ENCODE measurements at regions not wholly inside any gene's neighbourhood (a gene's known extent, or its start where the extent isn't known, plus 50 kb on each side); places are given as distances from the start of the nearest gene placed in this dataset.

- no peaks in the 10 kb centered on the region for H3K9me3 ChIP-seq (ENCODE audit: control insufficient read depth in 2 of 2, low read length in 2 of 2)
- DNase-seq = no peak
- Mint-ChIP-seq H3K27ac (no peak overlapping the region), H3K4me1 (peaks cover 5 to 23% (median 9%) of the 10 kb centered on the region in 4 donors), H3K36me3 (no peaks in the 10 kb centered on the region), H3K4me3 (no peak overlapping the region), H3K9me3 (peaks cover 0 to 1% (median 0%) of the 10 kb centered on the region in 7 donors), H3K27me3 (peaks cover 4% of the 10 kb centered on the region)
- H3K4me3 ChIP-seq (ENCODE audit: low read depth, low read length) = no peak overlapping the region
- H3K4me1 ChIP-seq (ENCODE audit: control insufficient read depth, insufficient read depth, low read length, poor library complexity, severe bottlenecking) = peaks cover 16% of the 10 kb centered on the region
- ATAC-seq (ENCODE audit: low read depth in 2 of 2) = no peak
- H3K27ac ChIP-seq (ENCODE audit: insufficient read depth, low read length, poor library complexity, severe bottlenecking) = no peak overlapping the region
- no peaks in the 10 kb centered on the region for H3K36me3 ChIP-seq (ENCODE audit: control insufficient read depth, insufficient read depth, low read length)
- no peaks in the 10 kb centered on the region for H3K27me3 ChIP-seq (ENCODE audit: control insufficient read depth, insufficient read depth, low read length)
These were observed 117.9 kb downstream of the SNX5 start for GRCh38 chr20:17850684-17851026.

GRCh38 chr20:17849901-17850683 lies 118.5 kb downstream of the SNX5 start:
- DNase-seq (no peak), ATAC-seq (ENCODE audit: low read depth in 2 of 2) (no peak)
- Mint-ChIP-seq H3K4me3 (no peak overlapping the region), H3K36me3 (no peaks in the 10 kb centered on the region), H3K9me3 (peaks cover 0 to 1% (median 0%) of the 10 kb centered on the region in 7 donors), H3K27ac (peak overlapping the region in 1 of 3 donors; percentile 95), H3K4me1 (peaks cover 5 to 23% (median 9%) of the 10 kb centered on the region in 4 donors), H3K27me3 (peaks cover 4% of the 10 kb centered on the region)
- H3K4me3 ChIP-seq (ENCODE audit: low read depth, low read length) = no peak overlapping the region
- no peaks in the 10 kb centered on the region for H3K27me3 ChIP-seq (ENCODE audit: control insufficient read depth, insufficient read depth, low read length)
- H3K36me3 ChIP-seq (ENCODE audit: control insufficient read depth, insufficient read depth, low read length) = no peaks in the 10 kb centered on the region
- H3K9me3 ChIP-seq (ENCODE audit: control insufficient read depth in 2 of 2, low read length in 2 of 2) = no peaks in the 10 kb centered on the region
- H3K27ac ChIP-seq (ENCODE audit: insufficient read depth, low read length, poor library complexity, severe bottlenecking) = no peak overlapping the region
- peaks cover 16% of the 10 kb centered on the region for H3K4me1 ChIP-seq (ENCODE audit: control insufficient read depth, insufficient read depth, low read length, poor library complexity, severe bottlenecking)

- peak overlapping the region in 2 of 3 donors; percentile 23 to 45 for H3K27ac Mint-ChIP-seq
- peaks cover 0 to 1% (median 0%) of the 10 kb centered on the region in 7 donors for H3K9me3 Mint-ChIP-seq
- Histone ChIP-seq H3K27ac (ENCODE audit: insufficient read depth, low read length, poor library complexity, severe bottlenecking) (no peak overlapping the region), H3K27me3 (ENCODE audit: control insufficient read depth, insufficient read depth, low read length) (no peaks in the 10 kb centered on the region), H3K4me3 (ENCODE audit: low read depth, low read length) (no peak overlapping the region), H3K4me1 (ENCODE audit: control insufficient read depth, insufficient read depth, low read length, poor library complexity, severe bottlenecking) (peaks cover 16% of the 10 kb centered on the region), H3K36me3 (ENCODE audit: control insufficient read depth, insufficient read depth, low read length) (no peaks in the 10 kb centered on the region), H3K9me3 (ENCODE audit: control insufficient read depth in 2 of 2, low read length in 2 of 2) (no peaks in the 10 kb centered on the region)
- no peak overlapping the region for H3K4me3 Mint-ChIP-seq
- ATAC-seq (ENCODE audit: low read depth in 2 of 2) (no peak), DNase-seq (no peak)
- H3K27me3 Mint-ChIP-seq = peaks cover 4% of the 10 kb centered on the region
- H3K4me1 Mint-ChIP-seq = peaks cover 5 to 24% (median 9%) of the 10 kb centered on the region in 4 donors
- H3K36me3 Mint-ChIP-seq = no peaks in the 10 kb centered on the region
These were observed 119.3 kb downstream of the SNX5 start for GRCh38 chr20:17849138-17849900.

- Mint-ChIP-seq H3K27me3 (peaks cover 4% of the 10 kb centered on the region), H3K4me1 (peaks cover 5 to 30% (median 9%) of the 10 kb centered on the region in 4 donors), H3K27ac (peak overlapping the region; percentile 23 to 94 (median 77)), H3K36me3 (no peaks in the 10 kb centered on the region), H3K9me3 (peaks cover 0 to 1% (median 0%) of the 10 kb centered on the region in 7 donors), H3K4me3 (peak overlapping the region in 1 of 4 donors; percentile 56)
- H3K4me1 ChIP-seq (ENCODE audit: control insufficient read depth, insufficient read depth, low read length, poor library complexity, severe bottlenecking) = peaks cover 16% of the 10 kb centered on the region
- ATAC-seq (ENCODE audit: low read depth in 2 of 2) (no peak), DNase-seq (peak in 1 of 3 donors; percentile 15)
- H3K27ac ChIP-seq (ENCODE audit: insufficient read depth, low read length, poor library complexity, severe bottlenecking) = no peak overlapping the region
- H3K36me3 ChIP-seq (ENCODE audit: control insufficient read depth, insufficient read depth, low read length) = no peaks in the 10 kb centered on the region
- H3K9me3 ChIP-seq (ENCODE audit: control insufficient read depth in 2 of 2, low read length in 2 of 2) = no peaks in the 10 kb centered on the region
- H3K4me3 ChIP-seq (ENCODE audit: low read depth, low read length) = no peak overlapping the region
- no peaks in the 10 kb centered on the region for H3K27me3 ChIP-seq (ENCODE audit: control insufficient read depth, insufficient read depth, low read length)
These were observed 120.1 kb downstream of the SNX5 start for GRCh38 chr20:17848249-17849048.

GRCh38 chr20:17845701-17846475 lies 122.7 kb downstream of the SNX5 start:
- no peaks in the 10 kb centered on the region for H3K36me3 ChIP-seq (ENCODE audit: control insufficient read depth, insufficient read depth, low read length)
- Mint-ChIP-seq H3K27me3 (peaks cover 4% of the 10 kb centered on the region), H3K4me1 (peaks cover 5 to 30% (median 9%) of the 10 kb centered on the region in 4 donors), H3K36me3 (no peaks in the 10 kb centered on the region), H3K4me3 (peak overlapping the region in 3 of 4 donors; percentile 1 to 81 (median 57)), H3K9me3 (peaks cover 0 to 1% (median 0%) of the 10 kb centered on the region in 7 donors), H3K27ac (peak overlapping the region in 2 of 3 donors; percentile 51 to 76)
- no peaks in the 10 kb centered on the region for H3K27me3 ChIP-seq (ENCODE audit: control insufficient read depth, insufficient read depth, low read length)
- ATAC-seq (ENCODE audit: low read depth in 2 of 2) (peak; percentile 38 to 46), DNase-seq (peak in 1 of 3 donors; percentile 62)
- no peak overlapping the region for H3K27ac ChIP-seq (ENCODE audit: insufficient read depth, low read length, poor library complexity, severe bottlenecking)
- H3K4me3 ChIP-seq (ENCODE audit: low read depth, low read length) = peak overlapping the region; percentile 37
- H3K9me3 ChIP-seq (ENCODE audit: control insufficient read depth in 2 of 2, low read length in 2 of 2) = no peaks in the 10 kb centered on the region
- H3K4me1 ChIP-seq (ENCODE audit: control insufficient read depth, insufficient read depth, low read length, poor library complexity, severe bottlenecking) = peaks cover 16% of the 10 kb centered on the region

GRCh38 chr20:17844549-17845298 lies 123.9 kb downstream of the SNX5 start:
- Mint-ChIP-seq H3K4me3 (no peak overlapping the region), H3K27ac (peak overlapping the region in 1 of 3 donors; percentile 45), H3K4me1 (peaks cover 5 to 30% (median 9%) of the 10 kb centered on the region in 4 donors), H3K36me3 (no peaks in the 10 kb centered on the region), H3K9me3 (peaks cover 0 to 5% (median 0%) of the 10 kb centered on the region in 7 donors), H3K27me3 (peaks cover 9% of the 10 kb centered on the region)
- Histone ChIP-seq H3K4me1 (ENCODE audit: control insufficient read depth, insufficient read depth, low read length, poor library complexity, severe bottlenecking) (peaks cover 16% of the 10 kb centered on the region), H3K36me3 (ENCODE audit: control insufficient read depth, insufficient read depth, low read length) (no peaks in the 10 kb centered on the region), H3K9me3 (ENCODE audit: control insufficient read depth in 2 of 2, low read length in 2 of 2) (no peaks in the 10 kb centered on the region), H3K27ac (ENCODE audit: insufficient read depth, low read length, poor library complexity, severe bottlenecking) (no peak overlapping the region), H3K27me3 (ENCODE audit: control insufficient read depth, insufficient read depth, low read length) (no peaks in the 10 kb centered on the region), H3K4me3 (ENCODE audit: low read depth, low read length) (no peak overlapping the region)
- ATAC-seq (ENCODE audit: low read depth in 2 of 2) (no peak), DNase-seq (no peak)

All from CD4-positive, CD25-positive, alpha-beta regulatory T cell (primary cell).